ENCODE measurements at regions not wholly inside any gene's neighbourhood (a gene's known extent, or its start where the extent isn't known, plus 50 kb on each side); places are given as distances from the start of the nearest gene placed in this dataset.

DNA sequence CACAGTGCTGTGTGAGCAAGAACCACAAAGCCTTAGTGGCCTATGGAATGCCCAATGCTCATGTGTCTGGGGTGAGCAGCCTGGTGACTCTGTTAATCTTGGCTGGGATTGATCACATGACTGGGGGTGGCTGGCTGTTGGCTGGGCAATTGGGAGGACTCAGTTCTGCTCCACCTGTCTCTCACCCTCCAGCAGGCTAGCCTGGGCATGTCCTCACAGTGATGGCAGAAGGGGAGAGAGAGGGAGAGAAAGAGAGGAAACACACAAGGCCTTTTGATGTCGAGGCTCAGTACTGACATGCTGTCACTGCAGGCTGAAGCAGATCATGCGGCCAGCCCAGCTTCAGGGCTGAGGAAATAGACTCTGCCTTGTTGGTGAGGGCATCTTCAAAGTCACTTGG, 136.8 kb downstream of the TBX5 start:
- TF ChIP-seq, protein P1, sequence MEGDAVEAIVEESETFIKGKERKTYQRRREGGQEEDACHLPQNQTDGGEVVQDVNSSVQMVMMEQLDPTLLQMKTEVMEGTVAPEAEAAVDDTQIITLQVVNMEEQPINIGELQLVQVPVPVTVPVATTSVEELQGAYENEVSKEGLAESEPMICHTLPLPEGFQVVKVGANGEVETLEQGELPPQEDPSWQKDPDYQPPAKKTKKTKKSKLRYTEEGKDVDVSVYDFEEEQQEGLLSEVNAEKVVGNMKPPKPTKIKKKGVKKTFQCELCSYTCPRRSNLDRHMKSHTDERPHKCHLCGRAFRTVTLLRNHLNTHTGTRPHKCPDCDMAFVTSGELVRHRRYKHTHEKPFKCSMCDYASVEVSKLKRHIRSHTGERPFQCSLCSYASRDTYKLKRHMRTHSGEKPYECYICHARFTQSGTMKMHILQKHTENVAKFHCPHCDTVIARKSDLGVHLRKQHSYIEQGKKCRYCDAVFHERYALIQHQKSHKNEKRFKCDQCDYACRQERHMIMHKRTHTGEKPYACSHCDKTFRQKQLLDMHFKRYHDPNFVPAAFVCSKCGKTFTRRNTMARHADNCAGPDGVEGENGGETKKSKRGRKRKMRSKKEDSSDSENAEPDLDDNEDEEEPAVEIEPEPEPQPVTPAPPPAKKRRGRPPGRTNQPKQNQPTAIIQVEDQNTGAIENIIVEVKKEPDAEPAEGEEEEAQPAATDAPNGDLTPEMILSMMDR (IDR thresholded peaks at IDR 0.05) = no peak
- no peak for TF ChIP-seq POLR2A (IDR thresholded peaks at IDR 0.05)

Measured in heart left ventricle (tissue), 13 donors.